Breast epithelium (tissue), 3 donors: ENCODE measurements at regions not wholly inside any gene's neighbourhood (a gene's known extent, or its start where the extent isn't known, plus 50 kb on each side); places are given as distances from the start of the nearest gene placed in this dataset.

Source experiments
- CTCF ChIP-seq, 3 donors: fragments of 450-650 bp; IDR thresholded peaks; one replicate each; pipeline ENCODE4 v1.5.1; 2016 to 2017; ENCODE audit warnings: antibody characterized with exemption in 3 of 3, mild to moderate bottlenecking in 3 of 3, moderate library complexity in 3 of 3
- POLR2A ChIP-seq: fragments of 450-650 bp; IDR thresholded peaks from one replicate; pipeline ENCODE4 v1.6.1; 2016; ENCODE audit warnings: antibody characterized with exemption, mild to moderate bottlenecking, moderate library complexity
- POLR2AphosphoS5 ChIP-seq, 3 donors: sonication (generic); formaldehyde crosslinking; IDR thresholded peaks; one replicate each; pipeline ENCODE4 v1.6.1; 2017; ENCODE audit warnings: antibody characterized with exemption in 3 of 3

GRCh38 chr2:16288371-16289112 lies 348.2 kb downstream of the MYCN start:
- no peak for TF ChIP-seq CTCF (IDR thresholded peaks at IDR 0.05)
- TF ChIP-seq POLR2AphosphoS5 (IDR thresholded peaks at IDR 0.05), result no peak
- no peak for TF ChIP-seq POLR2A
